ENCODE measurements at regions not wholly inside any gene's neighbourhood (a gene's known extent, or its start where the extent isn't known, plus 50 kb on each side); places are given as distances from the start of the nearest gene placed in this dataset.

DNA sequence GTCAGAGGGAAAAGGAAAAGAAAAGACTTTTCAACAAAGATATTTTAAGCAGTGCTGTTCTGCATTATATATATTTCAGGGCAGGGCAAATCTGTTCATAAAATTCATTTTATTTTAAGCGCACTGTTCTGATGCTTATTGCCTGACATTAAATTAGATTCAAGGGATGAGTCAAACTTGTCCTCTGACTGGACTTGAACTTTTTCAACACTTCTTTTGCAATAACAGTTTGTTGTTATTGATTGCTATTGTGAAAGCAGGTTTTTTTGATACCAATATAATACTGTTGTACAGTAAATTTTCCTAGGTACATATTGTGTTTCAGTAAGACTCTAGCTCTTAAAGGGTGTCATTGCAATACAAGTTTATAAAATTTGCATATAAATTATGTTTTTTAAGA, 481.3 kb downstream of the NAF1 start:
- no peak overlapping the region for H3K27ac ChIP-seq (ENCODE audit: low read length)
- H3K36me3 ChIP-seq (ENCODE audit: low read depth, low read length): no peaks in the 10 kb centered on the region
- no peak for DNase-seq
- intact Hi-C loops (cut with micrococcal nuclease): no loop called here
- no peak overlapping the region for H3K4me3 ChIP-seq (ENCODE audit: low read length)
- no peaks in the 10 kb centered on the region for H3K27me3 ChIP-seq (ENCODE audit: low read length)
- POLR2A ChIA-PET (ENCODE audit: unreplicated experiment): no interaction called here
- H3K79me2 ChIP-seq (ENCODE audit: low read length): no peaks in the 10 kb centered on the region
- H3K4me1 ChIP-seq (ENCODE audit: insufficient read depth, low read length): peaks cover 12% of the 10 kb centered on the region
- no peak overlapping the region for H2AFZ ChIP-seq (ENCODE audit: low read length)
- no peak for ATAC-seq
- H4K20me1 ChIP-seq (ENCODE audit: low read length): no peaks in the 10 kb centered on the region
- CTCF ChIA-PET: no interaction called here
- no peaks in the 10 kb centered on the region for H3K9me2 ChIP-seq (replicated peaks; ENCODE audit: low read length)
- H3F3A ChIP-seq (ENCODE audit: low read length, unreplicated experiment): no peaks in the 10 kb centered on the region
- TF ChIP-seq EZH2 (IDR thresholded peaks at IDR 0.05; ENCODE audit: low read length, unreplicated experiment) (no peak), EZH2phosphoT487 (IDR thresholded peaks at IDR 0.05; ENCODE audit: borderline replicate concordance, low read length) (no peak)
- TF ChIP-seq, protein P1, sequence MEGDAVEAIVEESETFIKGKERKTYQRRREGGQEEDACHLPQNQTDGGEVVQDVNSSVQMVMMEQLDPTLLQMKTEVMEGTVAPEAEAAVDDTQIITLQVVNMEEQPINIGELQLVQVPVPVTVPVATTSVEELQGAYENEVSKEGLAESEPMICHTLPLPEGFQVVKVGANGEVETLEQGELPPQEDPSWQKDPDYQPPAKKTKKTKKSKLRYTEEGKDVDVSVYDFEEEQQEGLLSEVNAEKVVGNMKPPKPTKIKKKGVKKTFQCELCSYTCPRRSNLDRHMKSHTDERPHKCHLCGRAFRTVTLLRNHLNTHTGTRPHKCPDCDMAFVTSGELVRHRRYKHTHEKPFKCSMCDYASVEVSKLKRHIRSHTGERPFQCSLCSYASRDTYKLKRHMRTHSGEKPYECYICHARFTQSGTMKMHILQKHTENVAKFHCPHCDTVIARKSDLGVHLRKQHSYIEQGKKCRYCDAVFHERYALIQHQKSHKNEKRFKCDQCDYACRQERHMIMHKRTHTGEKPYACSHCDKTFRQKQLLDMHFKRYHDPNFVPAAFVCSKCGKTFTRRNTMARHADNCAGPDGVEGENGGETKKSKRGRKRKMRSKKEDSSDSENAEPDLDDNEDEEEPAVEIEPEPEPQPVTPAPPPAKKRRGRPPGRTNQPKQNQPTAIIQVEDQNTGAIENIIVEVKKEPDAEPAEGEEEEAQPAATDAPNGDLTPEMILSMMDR (conservative IDR thresholded peaks at IDR 0.05; ENCODE audit: low read depth, low read length): no peak
- BruUV-seq (replicated peaks): no TSS peak
- H3K4me2 ChIP-seq (ENCODE audit: low read length): no peak overlapping the region
- H3K9ac ChIP-seq (ENCODE audit: low read length): no peak overlapping the region
- no peaks in the 10 kb centered on the region for H3K9me3 ChIP-seq (ENCODE audit: low read length)

DNA sequence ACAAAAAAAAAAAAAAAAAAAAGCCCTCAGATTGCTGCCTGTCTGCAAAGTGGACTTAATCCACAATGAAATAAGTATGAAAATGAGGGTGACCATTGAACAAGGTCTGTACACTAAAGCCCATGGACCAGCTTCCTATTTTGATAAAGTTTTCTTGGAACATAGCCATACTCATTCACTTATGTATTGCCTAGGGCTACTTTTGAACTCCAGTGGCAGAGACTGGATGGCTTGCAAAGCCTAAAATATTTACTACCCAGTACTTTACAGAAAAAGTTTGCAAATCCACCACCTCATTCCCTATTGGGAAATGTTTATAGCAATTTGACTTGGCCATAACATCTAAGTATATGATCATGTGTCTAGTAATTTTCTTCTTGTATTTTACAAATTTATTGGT, 481.7 kb downstream of the NAF1 start:
- DNase-seq: peak; percentile 4
- BruUV-seq (replicated peaks): no TSS peak
- intact Hi-C loops (cut with micrococcal nuclease): no loop called here
- Histone ChIP-seq H3K9me2 (replicated peaks; ENCODE audit: low read length) (no peaks in the 10 kb centered on the region), H2AFZ (ENCODE audit: low read length) (no peak overlapping the region), H4K20me1 (ENCODE audit: low read length) (no peaks in the 10 kb centered on the region), H3K4me2 (ENCODE audit: low read length) (no peak overlapping the region), H3K4me3 (ENCODE audit: low read length) (no peak overlapping the region), H3K9ac (ENCODE audit: low read length) (no peak overlapping the region), H3K36me3 (ENCODE audit: low read depth, low read length) (no peaks in the 10 kb centered on the region), H3K79me2 (ENCODE audit: low read length) (no peaks in the 10 kb centered on the region), H3K9me3 (ENCODE audit: low read length) (no peaks in the 10 kb centered on the region), H3K4me1 (ENCODE audit: insufficient read depth, low read length) (peaks cover 12% of the 10 kb centered on the region), H3F3A (ENCODE audit: low read length, unreplicated experiment) (no peaks in the 10 kb centered on the region), H3K27me3 (ENCODE audit: low read length) (no peaks in the 10 kb centered on the region), H3K27ac (ENCODE audit: low read length) (peak overlapping the region; percentile 81; the same call in 1 of the 2 replicates)
- ChIA-PET POLR2A (ENCODE audit: unreplicated experiment) (no interaction called here), CTCF (no interaction called here)
- TF ChIP-seq EZH2phosphoT487 (IDR thresholded peaks at IDR 0.05; ENCODE audit: borderline replicate concordance, low read length) (no peak), EZH2 (IDR thresholded peaks at IDR 0.05; ENCODE audit: low read length, unreplicated experiment) (no peak)
- TF ChIP-seq, protein P1 (conservative IDR thresholded peaks at IDR 0.05; ENCODE audit: low read depth, low read length): no peak
- ATAC-seq: no peak

DNA sequence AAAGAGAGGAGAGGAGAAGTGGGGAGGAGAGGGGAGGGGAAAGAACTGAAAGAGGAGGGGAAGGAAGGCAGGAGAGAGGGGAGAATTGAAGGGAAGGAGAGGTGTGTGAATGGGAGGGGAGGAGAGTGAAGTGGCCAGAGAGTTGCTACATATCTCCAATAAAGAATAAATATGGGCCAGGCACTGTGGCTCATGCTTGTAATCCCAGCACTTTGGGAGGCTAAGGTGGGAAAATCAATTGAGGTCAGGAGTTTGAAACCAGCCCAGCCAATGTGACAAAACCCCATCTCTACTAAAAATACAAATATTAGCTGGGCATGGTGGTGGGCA, 482.4 kb downstream of the NAF1 start:
- ATAC-seq: peak; percentile 48
- no peaks in the 10 kb centered on the region for H3K79me2 ChIP-seq (ENCODE audit: low read length)
- 0 out of 2 replicates have a peak overlapping the region, but pooled peaks have one; percentile 12 for H3K9ac ChIP-seq (ENCODE audit: low read length)
- POLR2A ChIA-PET (ENCODE audit: unreplicated experiment): no interaction called here
- H3K4me2 ChIP-seq (ENCODE audit: low read length): peak overlapping the region; percentile 59; the same call in 1 of the 2 replicates
- H3K27me3 ChIP-seq (ENCODE audit: low read length): no peaks in the 10 kb centered on the region
- H3K9me2 ChIP-seq (replicated peaks; ENCODE audit: low read length): no peaks in the 10 kb centered on the region
- peaks cover 12% of the 10 kb centered on the region for H3K4me1 ChIP-seq (ENCODE audit: insufficient read depth, low read length)
- H3F3A ChIP-seq (ENCODE audit: low read length, unreplicated experiment): no peaks in the 10 kb centered on the region
- H3K36me3 ChIP-seq (ENCODE audit: low read depth, low read length): no peaks in the 10 kb centered on the region
- no peaks in the 10 kb centered on the region for H4K20me1 ChIP-seq (ENCODE audit: low read length)
- no peaks in the 10 kb centered on the region for H3K9me3 ChIP-seq (ENCODE audit: low read length)
- H2AFZ ChIP-seq (ENCODE audit: low read length): no peak overlapping the region
- intact Hi-C loops (cut with micrococcal nuclease): no loop called here
- no peak for TF ChIP-seq EZH2 (IDR thresholded peaks at IDR 0.05; ENCODE audit: low read length, unreplicated experiment)
- TF ChIP-seq, protein P1 (conservative IDR thresholded peaks at IDR 0.05; ENCODE audit: low read depth, low read length): no peak
- TF ChIP-seq EZH2phosphoT487 (IDR thresholded peaks at IDR 0.05; ENCODE audit: borderline replicate concordance, low read length): no peak
- CTCF ChIA-PET: no interaction called here
- peak overlapping the region; percentile 81 for H3K27ac ChIP-seq (ENCODE audit: low read length)
- DNase-seq: no peak
- BruUV-seq (replicated peaks): no TSS peak
- H3K4me3 ChIP-seq (ENCODE audit: low read length): no peak overlapping the region

Data from PC-3 (cell line).